ENCODE measurements at regions not wholly inside any gene's neighbourhood (a gene's known extent, or its start where the extent isn't known, plus 50 kb on each side); places are given as distances from the start of the nearest gene placed in this dataset.
A peak's percentile ranks its signal among the peaks of the same experiment; 100 is the strongest.

- no peak for TF ChIP-seq CTCF (IDR thresholded peaks at IDR 0.05)
- no peak for TF ChIP-seq POLR2A (IDR thresholded peaks at IDR 0.05)
- 88 to 92% methylated on average over 9 to 10 of the region's 10 CpGs for WGBS, 2 donors
- Histone ChIP-seq H3K36me3 (ENCODE audit: low read depth, missing control alignments) (no peaks in the 10 kb centered on the region), H3K27me3 (no peaks in the 10 kb centered on the region), H3K4me3 (no peak overlapping the region), H3K4me1 (peaks cover 5% of the 10 kb centered on the region), H3K27ac (no peak overlapping the region), H3K9me3 (no peaks in the 10 kb centered on the region)
- DNase-seq, result no peak
- intact Hi-C loops (cut with DNase I; ENCODE audit: low total_unique reads), result no loop called here
Measured at GRCh38 chr12:107443320-107444090, 242.1 kb upstream of the PWP1 start.

GRCh38 chr12:107444771-107445170 is 240.8 kb upstream of the PWP1 start:
- H3K4me1 ChIP-seq, result peaks cover 5% of the 10 kb centered on the region
- H3K27ac ChIP-seq, result no peak overlapping the region
- no peak for TF ChIP-seq POLR2A (IDR thresholded peaks at IDR 0.05)
- TF ChIP-seq CTCF (IDR thresholded peaks at IDR 0.05), result no peak
- H3K27me3 ChIP-seq, result no peaks in the 10 kb centered on the region
- H3K4me3 ChIP-seq, result no peak overlapping the region
- whole genome bisulfite sequencing, 2 donors, result 79 to 83% methylated on average over 10 of the region's 10 CpGs
- H3K9me3 ChIP-seq, result no peaks in the 10 kb centered on the region
- intact Hi-C loops (cut with DNase I; ENCODE audit: low total_unique reads), result no loop called here
- no peak for DNase-seq
- no peaks in the 10 kb centered on the region for H3K36me3 ChIP-seq (ENCODE audit: low read depth, missing control alignments)

- WGBS, 2 donors, result 88 to 92% methylated on average over 3 of the region's 3 CpGs
- Histone ChIP-seq H3K4me1 (peaks cover 5% of the 10 kb centered on the region), H3K4me3 (no peak overlapping the region), H3K27me3 (no peaks in the 10 kb centered on the region), H3K9me3 (no peaks in the 10 kb centered on the region), H3K27ac (no peak overlapping the region), H3K36me3 (ENCODE audit: low read depth, missing control alignments) (no peaks in the 10 kb centered on the region)
- no peak for DNase-seq
- intact Hi-C loops (cut with DNase I; ENCODE audit: low total_unique reads), result no loop called here
- no peak for TF ChIP-seq POLR2A (IDR thresholded peaks at IDR 0.05)
- no peak for TF ChIP-seq CTCF (IDR thresholded peaks at IDR 0.05)
Measured at GRCh38 chr12:107446476-107446875, 239.1 kb upstream of the PWP1 start.

- H3K4me3 ChIP-seq, result no peak overlapping the region
- 88 to 89% methylated on average over 5 of the region's 5 CpGs for WGBS, 2 donors
- no peak overlapping the region for H3K27ac ChIP-seq
- DNase-seq, result no peak
- H3K4me1 ChIP-seq, result peaks cover 5% of the 10 kb centered on the region
- no peaks in the 10 kb centered on the region for H3K36me3 ChIP-seq (ENCODE audit: low read depth, missing control alignments)
- intact Hi-C loops (cut with DNase I; ENCODE audit: low total_unique reads), result no loop called here
- no peaks in the 10 kb centered on the region for H3K9me3 ChIP-seq
- no peak for TF ChIP-seq POLR2A (IDR thresholded peaks at IDR 0.05)
- no peak for TF ChIP-seq CTCF (IDR thresholded peaks at IDR 0.05)
- H3K27me3 ChIP-seq, result no peaks in the 10 kb centered on the region
Measured at GRCh38 chr12:107447336-107447735, 238.3 kb upstream of the PWP1 start.

GRCh38 chr12:107448198-107448597 is 237.4 kb upstream of the PWP1 start:
- Histone ChIP-seq H3K27me3 (no peaks in the 10 kb centered on the region), H3K27ac (no peak overlapping the region), H3K9me3 (no peaks in the 10 kb centered on the region), H3K4me3 (no peak overlapping the region), H3K4me1 (no peaks in the 10 kb centered on the region), H3K36me3 (ENCODE audit: low read depth, missing control alignments) (no peaks in the 10 kb centered on the region)
- DNase-seq, result no peak
- TF ChIP-seq CTCF (IDR thresholded peaks at IDR 0.05) (peak in 1 of 3 experiments; percentile 14), POLR2A (IDR thresholded peaks at IDR 0.05) (no peak)
- intact Hi-C loops (cut with DNase I; ENCODE audit: low total_unique reads), result no loop called here
- 71 to 83% methylated on average over 1 of the region's 1 CpG for WGBS, 2 donors

Measured in testis (tissue), 2 donors.